Body of pancreas (tissue), 4 donors: ENCODE measurements at regions not wholly inside any gene's neighbourhood (a gene's known extent, or its start where the extent isn't known, plus 50 kb on each side); places are given as distances from the start of the nearest gene placed in this dataset.

Experiments
- ATAC-seq: fragments of 150-250 bp; one replicate; pipeline ENCODE4 v1.9.1; 2016
- DNase-seq, 4 donors: peaks; one replicate each; pipeline ENCODE4 v3.0.0-alpha.2; 2019
- H3K27ac ChIP-seq, 4 donors: fragments of 200-600 bp; sonication (generic); 1 replicate in 3 of 4; 2 replicates in 1 of 4; pipeline versions ENCODE4 v1.5.1 to v1.6.1; 2016 to 2019; ENCODE audit warnings: mild to moderate bottlenecking in 1 of 4, mixed read lengths in 1 of 4, moderate library complexity in 1 of 4
- H3K27me3 ChIP-seq, 2 donors: fragments of 200-600 bp; sonication (generic); one replicate each; pipeline ENCODE4 v1.6.0; 2016; ENCODE audit warnings: mild to moderate bottlenecking in 1 of 2
- H3K36me3 ChIP-seq, 2 donors: fragments of 200-600 bp; sonication (generic); replicated peaks in 1 of 2; 2 replicates each; pipeline ENCODE4 v1.5.1; 2016; ENCODE audit warnings: low read depth in 2 of 2; ENCODE audit not compliant: insufficient read depth in 1 of 2
- H3K4me1 ChIP-seq: fragments of 200-600 bp; sonication (generic); one replicate; pipeline ENCODE4 v1.6.0; 2016
- H3K4me3 ChIP-seq, 2 donors: fragments of 200-600 bp; sonication (generic); 1 replicate in 1 of 2; 2 replicates in 1 of 2; pipeline ENCODE4 v1.5.1; 2016 to 2019
- H3K9me3 ChIP-seq, 3 donors: fragments of 200-600 bp; sonication (generic); 1 replicate in 2 of 3; 2 replicates in 1 of 3; pipeline ENCODE4 v1.5.1; 2016
- POLR2A ChIP-seq, 3 donors: fragments of 450-650 bp; IDR thresholded peaks; one replicate each; pipeline ENCODE4 v1.6.1; 2016; ENCODE audit warnings: antibody characterized with exemption in 3 of 3, mild to moderate bottlenecking in 2 of 3
- WGBS, 2 donors: methylation state at CpG; one replicate each; pipeline ENCODE4 v1.1.5; 2017; 5-methylcytosine and 5-hydroxymethylcytosine counted together
- intact Hi-C: fragments of 100-400 bp; cut with DNase I; formaldehyde crosslinking; loops from one replicate; pipeline ENCODE4 v1.15.1; 2023
- TF ChIP-seq, protein P1 (sequence below), 7 experiments: fragments of 450-650 bp in 4 of 7; fragments of 200-600 bp in 3 of 7; sonication (generic) in 3 of 7; IDR thresholded peaks; one replicate each; pipeline ENCODE4 v1.5.1; 2016 to 2019; ENCODE audit warnings: antibody characterized with exemption in 7 of 7

DNA sequence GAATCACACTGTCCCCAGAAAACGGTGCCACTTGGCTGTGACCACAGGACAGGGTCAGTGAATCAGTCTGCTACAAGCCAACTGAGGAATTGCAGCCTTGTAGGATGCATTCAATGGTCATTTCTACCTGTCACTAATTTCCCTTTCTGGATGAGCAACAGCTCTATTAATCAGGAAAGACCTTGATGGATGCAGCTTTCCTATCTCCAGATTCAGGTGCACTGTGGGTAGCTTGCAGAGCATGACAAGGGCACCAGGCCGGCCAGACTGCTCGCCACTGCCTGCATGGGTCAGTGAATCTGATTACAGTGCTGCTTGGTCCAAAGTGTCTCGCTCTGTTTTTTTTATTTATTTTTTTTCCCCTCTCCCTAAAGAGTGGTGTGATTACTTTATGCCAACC is 506.8 kb upstream of the AUTS2 start:
- TF ChIP-seq, protein P1, sequence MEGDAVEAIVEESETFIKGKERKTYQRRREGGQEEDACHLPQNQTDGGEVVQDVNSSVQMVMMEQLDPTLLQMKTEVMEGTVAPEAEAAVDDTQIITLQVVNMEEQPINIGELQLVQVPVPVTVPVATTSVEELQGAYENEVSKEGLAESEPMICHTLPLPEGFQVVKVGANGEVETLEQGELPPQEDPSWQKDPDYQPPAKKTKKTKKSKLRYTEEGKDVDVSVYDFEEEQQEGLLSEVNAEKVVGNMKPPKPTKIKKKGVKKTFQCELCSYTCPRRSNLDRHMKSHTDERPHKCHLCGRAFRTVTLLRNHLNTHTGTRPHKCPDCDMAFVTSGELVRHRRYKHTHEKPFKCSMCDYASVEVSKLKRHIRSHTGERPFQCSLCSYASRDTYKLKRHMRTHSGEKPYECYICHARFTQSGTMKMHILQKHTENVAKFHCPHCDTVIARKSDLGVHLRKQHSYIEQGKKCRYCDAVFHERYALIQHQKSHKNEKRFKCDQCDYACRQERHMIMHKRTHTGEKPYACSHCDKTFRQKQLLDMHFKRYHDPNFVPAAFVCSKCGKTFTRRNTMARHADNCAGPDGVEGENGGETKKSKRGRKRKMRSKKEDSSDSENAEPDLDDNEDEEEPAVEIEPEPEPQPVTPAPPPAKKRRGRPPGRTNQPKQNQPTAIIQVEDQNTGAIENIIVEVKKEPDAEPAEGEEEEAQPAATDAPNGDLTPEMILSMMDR (IDR thresholded peaks at IDR 0.05), result no peak
- no peak for TF ChIP-seq POLR2A (IDR thresholded peaks at IDR 0.05)
- DNase-seq (no peak), ATAC-seq (no peak)
- 51 to 63% methylated on average over 4 of the region's 4 CpGs for WGBS, 2 donors
- intact Hi-C loops, result no loop called here
- no peak overlapping the region for H3K4me3 ChIP-seq
- no peaks in the 10 kb centered on the region for H3K36me3 ChIP-seq
- H3K9me3 ChIP-seq, result no peaks in the 10 kb centered on the region
- no peaks in the 10 kb centered on the region for H3K27me3 ChIP-seq
- no peaks in the 10 kb centered on the region for H3K4me1 ChIP-seq
- no peak overlapping the region for H3K27ac ChIP-seq

DNA sequence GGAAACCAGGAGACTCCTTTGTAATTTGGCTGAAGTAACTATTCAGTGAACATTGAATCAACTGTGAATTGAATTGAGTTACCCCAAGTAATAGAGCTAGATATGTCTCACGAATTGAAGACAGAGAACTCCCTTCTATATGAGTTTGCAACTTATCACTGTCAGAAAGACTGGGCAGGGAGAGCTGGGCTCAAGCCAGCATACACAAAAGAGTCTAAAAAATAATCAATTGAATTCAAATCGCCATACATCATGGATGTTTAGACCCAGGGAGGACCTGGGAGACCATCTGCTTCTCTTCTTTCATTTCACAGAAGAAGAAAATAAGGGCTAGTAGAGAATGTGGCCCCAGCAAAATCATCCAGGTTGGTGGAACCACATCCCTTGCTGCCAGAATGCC is 503.1 kb upstream of the AUTS2 start:
- intact Hi-C loops, result no loop called here
- no peaks in the 10 kb centered on the region for H3K36me3 ChIP-seq
- H3K27me3 ChIP-seq, result no peaks in the 10 kb centered on the region
- no peak for DNase-seq
- no peaks in the 10 kb centered on the region for H3K4me1 ChIP-seq
- no peaks in the 10 kb centered on the region for H3K9me3 ChIP-seq
- TF ChIP-seq, protein P1 (IDR thresholded peaks at IDR 0.05), result no peak
- TF ChIP-seq POLR2A (IDR thresholded peaks at IDR 0.05), result no peak
- 13 to 27% methylated on average over 2 of the region's 2 CpGs for WGBS, 2 donors
- no peak for ATAC-seq
- no peak overlapping the region for H3K27ac ChIP-seq
- no peak overlapping the region for H3K4me3 ChIP-seq

DNA sequence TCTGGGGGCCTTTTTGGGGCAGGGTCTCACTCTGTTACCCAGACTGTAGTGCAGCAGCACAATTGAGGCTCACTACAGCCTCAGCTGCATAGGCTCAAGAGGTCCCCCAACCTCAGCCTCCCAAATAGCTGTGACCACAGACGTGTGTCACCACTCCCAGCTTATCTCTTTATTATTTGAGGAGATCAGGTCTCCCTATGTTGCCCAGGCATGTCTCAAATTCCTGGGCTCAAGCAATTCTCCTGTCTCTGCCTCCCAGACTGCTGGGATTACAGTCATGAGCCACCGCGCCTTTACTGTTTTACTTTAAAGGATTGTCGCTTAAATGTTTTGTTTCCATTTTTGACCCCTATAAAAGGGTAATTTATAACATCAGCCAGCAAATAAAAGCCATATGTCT is 502.6 kb upstream of the AUTS2 start:
- Histone ChIP-seq H3K4me3 (no peak overlapping the region), H3K36me3 (no peaks in the 10 kb centered on the region), H3K4me1 (no peaks in the 10 kb centered on the region), H3K27ac (no peak overlapping the region), H3K27me3 (no peaks in the 10 kb centered on the region), H3K9me3 (no peaks in the 10 kb centered on the region)
- ATAC-seq (no peak), DNase-seq (no peak)
- TF ChIP-seq POLR2A (IDR thresholded peaks at IDR 0.05), result no peak
- TF ChIP-seq, protein P1 (IDR thresholded peaks at IDR 0.05), result no peak
- intact Hi-C loops, result no loop called here
- WGBS, 2 donors, result 68 to 80% methylated on average over 4 of the region's 4 CpGs

DNA sequence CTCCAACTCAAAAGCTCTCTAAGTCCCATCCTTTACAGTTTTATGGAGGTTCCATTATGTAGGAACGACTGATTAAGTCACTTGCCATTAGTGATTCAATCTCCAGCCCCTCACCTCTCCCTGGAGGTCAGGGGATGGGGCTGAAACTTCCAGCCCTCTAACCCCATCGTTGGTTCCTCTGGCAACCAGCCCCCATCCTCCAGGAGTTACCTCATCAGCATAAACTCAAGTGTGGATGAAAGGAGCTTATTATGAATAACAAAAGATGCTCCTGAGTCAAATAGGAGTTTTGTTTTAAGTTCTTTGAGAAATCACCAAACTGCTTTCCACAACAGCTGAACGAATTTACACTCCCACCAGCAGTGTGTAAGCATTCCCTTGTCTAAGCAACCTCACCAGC is 494.3 kb upstream of the AUTS2 start:
- 31% methylated on average over 3 of the region's 3 CpGs for WGBS, 2 donors
- H3K4me1 ChIP-seq, result no peaks in the 10 kb centered on the region
- no peak for TF ChIP-seq POLR2A (IDR thresholded peaks at IDR 0.05)
- H3K36me3 ChIP-seq, result no peaks in the 10 kb centered on the region
- intact Hi-C loops, result no loop called here
- no peaks in the 10 kb centered on the region for H3K27me3 ChIP-seq
- H3K4me3 ChIP-seq, result no peak overlapping the region
- ATAC-seq, result no peak
- H3K27ac ChIP-seq, result no peak overlapping the region
- no peaks in the 10 kb centered on the region for H3K9me3 ChIP-seq
- no peak for DNase-seq

DNA sequence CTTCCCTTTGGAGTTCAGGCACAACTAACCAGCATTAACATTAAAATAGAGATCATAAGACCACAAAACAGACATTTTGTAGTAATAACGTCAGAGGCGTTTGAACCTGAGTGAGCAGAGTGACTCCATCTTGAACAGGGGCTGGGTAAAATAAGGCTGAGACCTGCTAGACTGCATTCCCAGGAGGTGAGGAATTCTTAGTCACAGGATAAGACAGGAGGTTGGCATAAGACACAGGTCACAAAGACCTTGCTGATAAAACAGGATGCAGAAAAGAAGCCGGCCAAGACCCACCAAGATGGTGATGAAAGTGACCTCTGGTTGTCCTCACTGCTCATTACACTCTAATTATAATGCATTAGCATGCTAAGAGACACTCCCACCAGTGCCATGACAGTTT is 493.2 kb upstream of the AUTS2 start:
- no peaks in the 10 kb centered on the region for H3K9me3 ChIP-seq
- H3K36me3 ChIP-seq, result no peaks in the 10 kb centered on the region
- TF ChIP-seq, protein P1 (IDR thresholded peaks at IDR 0.05), result no peak
- TF ChIP-seq POLR2A (IDR thresholded peaks at IDR 0.05), result no peak
- no peak overlapping the region for H3K4me3 ChIP-seq
- intact Hi-C loops, result no loop called here
- H3K4me1 ChIP-seq, result no peaks in the 10 kb centered on the region
- no peak for ATAC-seq
- WGBS, 2 donors, result 49 to 50% methylated on average over 3 of the region's 3 CpGs
- no peaks in the 10 kb centered on the region for H3K27me3 ChIP-seq
- H3K27ac ChIP-seq, result no peak overlapping the region
- no peak for DNase-seq
